Activated CD4-positive, alpha-beta memory T cell treated with anti-CD3 and anti-CD28 coated beads, Interleukin-2, amount 10 ng/mL, durations not matched to agents 7 days and 5 days (primary cell): ENCODE measurements at regions not wholly inside any gene's neighbourhood (a gene's known extent, or its start where the extent isn't known, plus 50 kb on each side); places are given as distances from the start of the nearest gene placed in this dataset.
"Not testable (repeated sequence)": the region's sequence is repeated elsewhere in the genome, so short reads cannot be mapped to it uniquely, and the experiment has no call there.

Experiments used
- CTCF ChIA-PET: fragments of 350-600 bp; sonication (Branson Sonifier 250); formaldehyde crosslinking; loops from one replicate; lab custom pipeline; 2021; ENCODE audit warnings: antibody characterized with exemption, inconsistent platforms; lab: Charles Lee
- POLR2A ChIA-PET: fragments of 350-600 bp; sonication (Branson Sonifier 250); formaldehyde crosslinking; loops from one replicate; lab custom pipeline; 2021; ENCODE audit warnings: antibody characterized with exemption; lab: Charles Lee
- DNase-seq: peaks from one replicate; pipeline ENCODE4 v3.0.0-alpha.2; 2020
- H3K27ac Mint-ChIP-seq: one replicate; pipeline ENCODE4 v1.8.0; 2021; ENCODE audit warnings: mild to moderate bottlenecking, mixed read lengths
- H3K27me3 Mint-ChIP-seq: one replicate; pipeline ENCODE4 v1.8.0; 2021; ENCODE audit warnings: mixed read lengths
- H3K36me3 Mint-ChIP-seq: one replicate; pipeline ENCODE4 v1.8.0; 2021; ENCODE audit warnings: low read depth, mixed read lengths
- H3K4me1 Mint-ChIP-seq: one replicate; pipeline ENCODE4 v1.8.0; 2021; ENCODE audit warnings: mixed read lengths
- H3K4me3 Mint-ChIP-seq: one replicate; pipeline ENCODE4 v1.8.0; 2021; ENCODE audit warnings: mild to moderate bottlenecking, mixed read lengths
- H3K9me3 Mint-ChIP-seq: one replicate; pipeline ENCODE4 v1.8.0; 2021; ENCODE audit warnings: mixed read lengths

- no peaks in the 10 kb centered on the region for H3K9me3 Mint-ChIP-seq
- H3K27ac Mint-ChIP-seq: no peak overlapping the region
- no peak overlapping the region for H3K4me3 Mint-ChIP-seq
- H3K36me3 Mint-ChIP-seq: no peaks in the 10 kb centered on the region
- DNase-seq: no peak
- POLR2A ChIA-PET: no interaction called here
- no peaks in the 10 kb centered on the region for H3K4me1 Mint-ChIP-seq
- CTCF ChIA-PET: interaction anchor here (0.9 kb wide), 1 partner anchor 32 kb away, joined by 3 read pairs; no protein-coding TSS in a partner anchor
- no peaks in the 10 kb centered on the region for H3K27me3 Mint-ChIP-seq
Measured at GRCh38 chr14:38546932-38547551, 291.1 kb upstream of the CLEC14A start.

GRCh38 chr14:38544776-38545175 lies 288.9 kb upstream of the CLEC14A start:
- ChIA-PET CTCF (interaction anchor here (0.7 kb wide), 1 partner anchor 17 kb away, joined by 3 read pairs; no protein-coding TSS in a partner anchor), POLR2A (no interaction called here)
- H3K4me1 Mint-ChIP-seq: no peaks in the 10 kb centered on the region
- no peak for DNase-seq
- no peaks in the 10 kb centered on the region for H3K9me3 Mint-ChIP-seq
- H3K4me3 Mint-ChIP-seq: no peak overlapping the region
- H3K27ac Mint-ChIP-seq: no peak overlapping the region
- no peaks in the 10 kb centered on the region for H3K36me3 Mint-ChIP-seq
- H3K27me3 Mint-ChIP-seq: no peaks in the 10 kb centered on the region

- H3K27ac Mint-ChIP-seq, DNase-seq, H3K27me3 Mint-ChIP-seq, H3K36me3 Mint-ChIP-seq, H3K4me3 Mint-ChIP-seq, H3K4me1 Mint-ChIP-seq, CTCF ChIA-PET, POLR2A ChIA-PET, H3K9me3 Mint-ChIP-seq: not testable (repeated sequence)
Measured at GRCh38 chr14:38543851-38544250, 288.0 kb upstream of the CLEC14A start.

- CTCF ChIA-PET, H3K27ac Mint-ChIP-seq, H3K36me3 Mint-ChIP-seq, H3K27me3 Mint-ChIP-seq, H3K4me3 Mint-ChIP-seq, H3K4me1 Mint-ChIP-seq, POLR2A ChIA-PET, DNase-seq, H3K9me3 Mint-ChIP-seq: not testable (repeated sequence)
Measured at GRCh38 chr14:38538053-38538452, 282.2 kb upstream of the CLEC14A start.

GRCh38 chr14:38536376-38537038 lies 280.6 kb upstream of the CLEC14A start:
- no peak overlapping the region for H3K27ac Mint-ChIP-seq
- no peaks in the 10 kb centered on the region for H3K4me1 Mint-ChIP-seq
- ChIA-PET CTCF (no interaction called here), POLR2A (no interaction called here)
- H3K9me3 Mint-ChIP-seq: no peaks in the 10 kb centered on the region
- H3K36me3 Mint-ChIP-seq: no peaks in the 10 kb centered on the region
- no peak for DNase-seq
- H3K4me3 Mint-ChIP-seq: no peak overlapping the region
- no peaks in the 10 kb centered on the region for H3K27me3 Mint-ChIP-seq

GRCh38 chr14:38528582-38528981 lies 272.7 kb upstream of the CLEC14A start:
- Mint-ChIP-seq H3K4me1 (no peaks in the 10 kb centered on the region), H3K27ac (no peak overlapping the region), H3K9me3 (no peaks in the 10 kb centered on the region), H3K36me3 (no peaks in the 10 kb centered on the region), H3K4me3 (no peak overlapping the region), H3K27me3 (no peaks in the 10 kb centered on the region)
- DNase-seq: no peak
- ChIA-PET POLR2A (no interaction called here), CTCF (no interaction called here)

GRCh38 chr14:38527502-38527878 lies 271.6 kb upstream of the CLEC14A start:
- H3K27ac Mint-ChIP-seq: no peak overlapping the region
- H3K36me3 Mint-ChIP-seq: no peaks in the 10 kb centered on the region
- H3K4me3 Mint-ChIP-seq: no peak overlapping the region
- no peaks in the 10 kb centered on the region for H3K27me3 Mint-ChIP-seq
- ChIA-PET POLR2A (no interaction called here), CTCF (no interaction called here)
- no peaks in the 10 kb centered on the region for H3K4me1 Mint-ChIP-seq
- H3K9me3 Mint-ChIP-seq: no peaks in the 10 kb centered on the region
- DNase-seq: no peak

GRCh38 chr14:38526826-38527501 lies 271.1 kb upstream of the CLEC14A start:
- H3K4me1 Mint-ChIP-seq: no peaks in the 10 kb centered on the region
- no peak overlapping the region for H3K4me3 Mint-ChIP-seq
- H3K27ac Mint-ChIP-seq: no peak overlapping the region
- ChIA-PET POLR2A (no interaction called here), CTCF (no interaction called here)
- H3K9me3 Mint-ChIP-seq: no peaks in the 10 kb centered on the region
- no peak for DNase-seq
- no peaks in the 10 kb centered on the region for H3K36me3 Mint-ChIP-seq
- H3K27me3 Mint-ChIP-seq: no peaks in the 10 kb centered on the region

- Mint-ChIP-seq H3K4me3 (no peak overlapping the region), H3K27me3 (no peaks in the 10 kb centered on the region), H3K4me1 (no peaks in the 10 kb centered on the region), H3K36me3 (no peaks in the 10 kb centered on the region), H3K9me3 (no peaks in the 10 kb centered on the region), H3K27ac (no peak overlapping the region)
- ChIA-PET POLR2A (no interaction called here), CTCF (no interaction called here)
- no peak for DNase-seq
Measured at GRCh38 chr14:38524636-38525509, 269.0 kb upstream of the CLEC14A start.

- no peak overlapping the region for H3K27ac Mint-ChIP-seq
- DNase-seq: no peak
- no peaks in the 10 kb centered on the region for H3K9me3 Mint-ChIP-seq
- no peaks in the 10 kb centered on the region for H3K27me3 Mint-ChIP-seq
- H3K4me1 Mint-ChIP-seq: no peaks in the 10 kb centered on the region
- no peak overlapping the region for H3K4me3 Mint-ChIP-seq
- ChIA-PET POLR2A (no interaction called here), CTCF (no interaction called here)
- H3K36me3 Mint-ChIP-seq: no peaks in the 10 kb centered on the region
Measured at GRCh38 chr14:38522724-38523123, 266.8 kb upstream of the CLEC14A start.

- Mint-ChIP-seq H3K36me3 (no peaks in the 10 kb centered on the region), H3K4me3 (no peak overlapping the region), H3K27me3 (no peaks in the 10 kb centered on the region), H3K9me3 (no peaks in the 10 kb centered on the region), H3K27ac (no peak overlapping the region), H3K4me1 (no peaks in the 10 kb centered on the region)
- CTCF ChIA-PET: no interaction called here
- POLR2A ChIA-PET: no interaction called here
- DNase-seq: no peak
Measured at GRCh38 chr14:38521591-38521990, 265.7 kb upstream of the CLEC14A start.

- H3K27ac Mint-ChIP-seq: no peak overlapping the region
- ChIA-PET CTCF (no interaction called here), POLR2A (no interaction called here)
- H3K4me1 Mint-ChIP-seq: no peaks in the 10 kb centered on the region
- no peaks in the 10 kb centered on the region for H3K27me3 Mint-ChIP-seq
- DNase-seq: no peak
- H3K4me3 Mint-ChIP-seq: no peak overlapping the region
- H3K36me3 Mint-ChIP-seq: no peaks in the 10 kb centered on the region
- no peaks in the 10 kb centered on the region for H3K9me3 Mint-ChIP-seq
Measured at GRCh38 chr14:38517426-38517825, 261.5 kb upstream of the CLEC14A start.

- CTCF ChIA-PET: no interaction called here
- Mint-ChIP-seq H3K9me3 (no peaks in the 10 kb centered on the region), H3K27me3 (no peaks in the 10 kb centered on the region), H3K27ac (no peak overlapping the region), H3K4me1 (no peaks in the 10 kb centered on the region), H3K36me3 (no peaks in the 10 kb centered on the region), H3K4me3 (no peak overlapping the region)
- POLR2A ChIA-PET: no interaction called here
- DNase-seq: no peak
Measured at GRCh38 chr14:38512236-38512635, 256.3 kb upstream of the CLEC14A start.
